Spleen (tissue), 7 donors: ENCODE measurements at regions not wholly inside any gene's neighbourhood (a gene's known extent, or its start where the extent isn't known, plus 50 kb on each side); places are given as distances from the start of the nearest gene placed in this dataset.

Experiments used
- CTCF ChIP-seq, 11 experiments: fragments of 200-600 bp in 7 of 11; fragments of 450-650 bp in 4 of 11; sonication (generic) in 4 of 11; IDR thresholded peaks in 8 of 11; conservative IDR thresholded peaks in 3 of 11; 1 replicate in 7 of 11; 2 replicates in 4 of 11; pipeline versions ENCODE4 v1.4.0 to v1.8.0; 2016 to 2021; ENCODE audit warnings: antibody characterized with exemption in 11 of 11, inconsistent platforms in 4 of 11, mild to moderate bottlenecking in 1 of 11
- POLR2A ChIP-seq, 3 donors: fragments of 450-650 bp; IDR thresholded peaks; one replicate each; pipeline ENCODE4 v1.5.1; 2017; ENCODE audit warnings: antibody characterized with exemption in 3 of 3, mild to moderate bottlenecking in 1 of 3
- POLR2AphosphoS5 ChIP-seq, 3 donors: sonication (generic); formaldehyde crosslinking; IDR thresholded peaks; one replicate each; pipeline ENCODE4 v1.5.1; 2017; ENCODE audit warnings: antibody characterized with exemption in 3 of 3
- donor health status: DM: no; HTN: no; CAD: no; lungs with moderate emphysema.
- donor health status: DM: no; HTN: no; CAD: no.
- donor health status: DM: no; HTN: no; CAD: no.

DNA sequence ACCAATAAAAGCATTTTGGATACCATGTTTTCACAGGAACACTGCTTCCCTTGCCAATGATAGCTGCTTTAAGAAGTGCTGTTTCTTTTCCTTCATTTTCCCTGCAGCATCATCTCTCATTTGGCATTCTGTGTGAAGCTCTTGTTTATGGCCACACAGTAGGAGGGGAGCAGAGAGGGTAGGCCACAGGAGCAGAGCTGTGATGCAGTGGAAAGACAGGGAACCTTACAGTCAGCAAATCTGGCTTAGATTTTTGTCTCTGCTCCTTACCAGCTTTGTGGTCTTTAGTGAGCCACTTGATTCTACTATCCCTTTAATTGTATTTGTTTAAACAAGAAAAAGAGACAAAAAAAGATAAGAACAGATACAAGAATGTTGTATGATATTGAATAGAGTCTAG lies 138.7 kb downstream of the RPL22L1 start:
- TF ChIP-seq CTCF (IDR thresholded peaks at IDR 0.05 in 8 of 11, conservative IDR thresholded peaks at IDR 0.05 in 3 of 11), result no peak
- TF ChIP-seq POLR2AphosphoS5 (IDR thresholded peaks at IDR 0.05), result no peak
- TF ChIP-seq POLR2A (IDR thresholded peaks at IDR 0.05), result no peak
